ENCODE measurements at regions not wholly inside any gene's neighbourhood (a gene's known extent, or its start where the extent isn't known, plus 50 kb on each side); places are given as distances from the start of the nearest gene placed in this dataset.

- Histone ChIP-seq H3K27ac (no peak overlapping the region), H3K36me3 (no peaks in the 10 kb centered on the region), H3K9me3 (no peaks in the 10 kb centered on the region), H3K4me3 (no peak overlapping the region), H3K4me1 (no peaks in the 10 kb centered on the region), H3K27me3 (no peaks in the 10 kb centered on the region)
- ATAC-seq (ENCODE audit: low FRiP score in 2 of 2) (no peak), DNase-seq (no peak)
- TF ChIP-seq POLR2AphosphoS5 (IDR thresholded peaks at IDR 0.05) = no peak
- TF ChIP-seq EP300 (IDR thresholded peaks at IDR 0.05) = no peak
- TF ChIP-seq, protein P1, sequence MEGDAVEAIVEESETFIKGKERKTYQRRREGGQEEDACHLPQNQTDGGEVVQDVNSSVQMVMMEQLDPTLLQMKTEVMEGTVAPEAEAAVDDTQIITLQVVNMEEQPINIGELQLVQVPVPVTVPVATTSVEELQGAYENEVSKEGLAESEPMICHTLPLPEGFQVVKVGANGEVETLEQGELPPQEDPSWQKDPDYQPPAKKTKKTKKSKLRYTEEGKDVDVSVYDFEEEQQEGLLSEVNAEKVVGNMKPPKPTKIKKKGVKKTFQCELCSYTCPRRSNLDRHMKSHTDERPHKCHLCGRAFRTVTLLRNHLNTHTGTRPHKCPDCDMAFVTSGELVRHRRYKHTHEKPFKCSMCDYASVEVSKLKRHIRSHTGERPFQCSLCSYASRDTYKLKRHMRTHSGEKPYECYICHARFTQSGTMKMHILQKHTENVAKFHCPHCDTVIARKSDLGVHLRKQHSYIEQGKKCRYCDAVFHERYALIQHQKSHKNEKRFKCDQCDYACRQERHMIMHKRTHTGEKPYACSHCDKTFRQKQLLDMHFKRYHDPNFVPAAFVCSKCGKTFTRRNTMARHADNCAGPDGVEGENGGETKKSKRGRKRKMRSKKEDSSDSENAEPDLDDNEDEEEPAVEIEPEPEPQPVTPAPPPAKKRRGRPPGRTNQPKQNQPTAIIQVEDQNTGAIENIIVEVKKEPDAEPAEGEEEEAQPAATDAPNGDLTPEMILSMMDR (IDR thresholded peaks at IDR 0.05) = no peak
- TF ChIP-seq POLR2A (IDR thresholded peaks at IDR 0.05) = no peak
- 80 to 87% methylated on average over 1 of the region's 1 CpG for WGBS, 2 donors
Observed at GRCh38 chr2:234806818-234807217, 145.0 kb upstream of the SH3BP4 start.

DNA sequence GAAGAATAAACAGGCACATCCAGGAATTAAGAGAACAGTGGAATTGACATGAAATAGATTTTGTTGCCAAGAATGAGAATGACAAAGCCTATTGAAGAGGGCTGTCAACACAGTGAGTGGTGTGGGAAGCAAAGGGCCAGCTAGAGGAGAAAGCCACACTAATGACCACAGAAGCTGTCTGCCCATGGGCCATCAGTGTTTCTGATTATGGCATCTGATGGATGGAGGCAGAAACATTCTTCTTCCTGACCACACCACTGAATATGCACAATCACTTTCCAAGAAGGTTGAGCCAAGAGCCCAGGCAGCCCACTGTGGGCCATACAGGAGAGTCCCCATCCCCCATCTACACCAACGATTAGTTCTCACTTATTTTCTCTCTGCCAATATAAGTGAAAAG, 146.0 kb upstream of the SH3BP4 start:
- H3K27ac ChIP-seq = no peak overlapping the region
- TF ChIP-seq POLR2A (IDR thresholded peaks at IDR 0.05) = no peak
- TF ChIP-seq, protein P1 (IDR thresholded peaks at IDR 0.05) = no peak
- TF ChIP-seq POLR2AphosphoS5 (IDR thresholded peaks at IDR 0.05) = no peak
- TF ChIP-seq EP300 (IDR thresholded peaks at IDR 0.05) = no peak
- no peak overlapping the region for H3K4me3 ChIP-seq
- WGBS, 2 donors = 74 to 78% methylated on average over 1 of the region's 1 CpG
- H3K4me1 ChIP-seq = no peaks in the 10 kb centered on the region
- H3K27me3 ChIP-seq = no peaks in the 10 kb centered on the region
- no peak for DNase-seq
- no peaks in the 10 kb centered on the region for H3K9me3 ChIP-seq
- no peaks in the 10 kb centered on the region for H3K36me3 ChIP-seq
- ATAC-seq (ENCODE audit: low FRiP score in 2 of 2) = no peak

DNA sequence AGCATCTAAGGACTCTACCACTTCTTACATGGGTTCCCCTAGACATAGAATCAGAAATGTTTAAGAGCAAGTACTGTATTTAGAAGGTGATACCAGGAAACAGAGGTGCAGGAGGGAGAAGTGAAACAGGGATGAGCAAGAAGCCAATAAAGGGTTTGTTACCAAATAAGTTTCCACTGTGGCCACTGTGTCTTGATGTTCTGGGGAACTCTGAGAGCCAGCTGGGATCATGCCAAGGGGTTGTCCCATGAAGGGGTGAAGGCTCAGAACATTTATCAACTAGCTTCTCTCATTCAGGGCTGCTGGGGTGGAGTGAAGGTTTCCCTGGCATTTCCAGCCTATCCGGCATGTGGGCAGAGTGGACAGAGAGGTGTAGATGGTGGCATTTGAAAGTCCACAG, 147.1 kb upstream of the SH3BP4 start:
- no peaks in the 10 kb centered on the region for H3K9me3 ChIP-seq
- ATAC-seq (ENCODE audit: low FRiP score in 2 of 2) (no peak), DNase-seq (no peak)
- 0 to 65% methylated on average over 1 of the region's 1 CpG for WGBS, 2 donors
- no peaks in the 10 kb centered on the region for H3K27me3 ChIP-seq
- H3K4me3 ChIP-seq = no peak overlapping the region
- H3K4me1 ChIP-seq = no peaks in the 10 kb centered on the region
- H3K36me3 ChIP-seq = no peaks in the 10 kb centered on the region
- H3K27ac ChIP-seq = no peak overlapping the region
- TF ChIP-seq, protein P1 (IDR thresholded peaks at IDR 0.05) = no peak
- TF ChIP-seq POLR2A (IDR thresholded peaks at IDR 0.05) (no peak), POLR2AphosphoS5 (IDR thresholded peaks at IDR 0.05) (no peak), EP300 (IDR thresholded peaks at IDR 0.05) (no peak)

- Histone ChIP-seq H3K9me3 (no peaks in the 10 kb centered on the region), H3K27me3 (no peaks in the 10 kb centered on the region), H3K4me1 (no peaks in the 10 kb centered on the region), H3K4me3 (no peak overlapping the region), H3K36me3 (no peaks in the 10 kb centered on the region), H3K27ac (no peak overlapping the region)
- TF ChIP-seq EP300 (IDR thresholded peaks at IDR 0.05) = no peak
- no peak for TF ChIP-seq POLR2AphosphoS5 (IDR thresholded peaks at IDR 0.05)
- DNase-seq = no peak
- WGBS, 2 donors = 96 to 97% methylated on average over 1 of the region's 1 CpG
- no peak for ATAC-seq (ENCODE audit: low FRiP score in 2 of 2)
Observed at GRCh38 chr2:234802845-234803171, 149.0 kb upstream of the SH3BP4 start.

GRCh38 chr2:234802071-234802844, 149.6 kb upstream of the SH3BP4 start:
- Histone ChIP-seq H3K27ac (no peak overlapping the region), H3K9me3 (no peaks in the 10 kb centered on the region), H3K4me3 (no peak overlapping the region), H3K36me3 (no peaks in the 10 kb centered on the region), H3K4me1 (no peaks in the 10 kb centered on the region), H3K27me3 (no peaks in the 10 kb centered on the region)
- ATAC-seq (ENCODE audit: low FRiP score in 2 of 2) (no peak), DNase-seq (no peak)
- WGBS, 2 donors = 80 to 96% methylated on average over 4 of the region's 4 CpGs
- TF ChIP-seq EP300 (IDR thresholded peaks at IDR 0.05) = no peak
- TF ChIP-seq, protein P1 (IDR thresholded peaks at IDR 0.05) = no peak
- TF ChIP-seq POLR2A (IDR thresholded peaks at IDR 0.05) = no peak
- TF ChIP-seq POLR2AphosphoS5 (IDR thresholded peaks at IDR 0.05) = no peak
